Activated naive CD4-positive, alpha-beta T cell treated with Interleukin-2 at 50 U/mL for 16 hours (primary cell): ENCODE measurements at regions not wholly inside any gene's neighbourhood (a gene's known extent, or its start where the extent isn't known, plus 50 kb on each side); places are given as distances from the start of the nearest gene placed in this dataset.

ENCODE experiments used
- DNase-seq: peaks from one replicate; pipeline ENCODE4 v3.0.0-alpha.2; 2020

- no peak for DNase-seq
Measured at GRCh38 chr1:229938551-229938950, 128.5 kb upstream of the GALNT2 start.

DNA sequence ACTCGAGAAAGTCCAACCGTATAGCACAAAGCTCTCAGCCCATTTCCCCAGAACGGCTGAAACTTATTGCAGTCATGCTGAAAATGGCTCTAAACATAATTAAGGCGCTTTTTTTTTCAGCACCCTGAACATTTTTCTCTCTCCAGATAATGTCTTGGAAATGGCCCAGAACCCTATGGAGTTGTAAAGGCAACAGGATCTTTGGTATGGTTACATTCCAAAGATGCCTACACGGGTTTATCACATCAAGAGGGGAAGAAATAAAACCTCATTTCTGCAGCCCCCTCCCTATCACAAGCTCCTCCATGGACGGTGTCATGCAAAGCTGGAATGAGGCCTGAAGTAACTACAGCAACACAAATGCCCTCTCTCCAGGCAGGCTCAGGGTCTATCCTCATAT, 126.4 kb upstream of the GALNT2 start:
- no peak for DNase-seq

- no peak for DNase-seq
Measured at GRCh38 chr1:229941160-229941559, 125.9 kb upstream of the GALNT2 start.

DNA sequence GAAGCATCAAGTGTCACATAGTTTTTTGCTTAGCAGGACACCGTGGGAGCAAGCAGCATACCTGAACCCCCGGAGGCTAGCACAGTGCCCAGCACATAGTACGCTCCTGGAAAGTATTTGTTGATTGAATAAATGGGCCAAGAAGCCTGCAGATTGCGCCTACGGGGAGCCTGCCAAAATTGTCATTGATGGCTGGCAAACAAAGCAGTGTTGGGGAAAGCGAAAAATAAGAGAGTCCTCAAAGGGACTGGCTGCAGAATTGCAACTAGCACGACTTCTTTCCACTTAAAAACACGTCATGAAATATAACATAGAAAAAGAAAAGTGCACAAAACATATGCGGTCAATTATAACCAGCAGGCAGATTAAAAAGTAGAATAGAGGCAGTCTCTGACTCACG, 125.2 kb upstream of the GALNT2 start:
- no peak for DNase-seq

- no peak for DNase-seq
Measured at GRCh38 chr1:229942501-229942900, 124.5 kb upstream of the GALNT2 start.

GRCh38 chr1:229943148-229943714, 123.8 kb upstream of the GALNT2 start:
- DNase-seq = no peak

- no peak for DNase-seq
Measured at GRCh38 chr1:229943988-229944743, 122.9 kb upstream of the GALNT2 start.

DNA sequence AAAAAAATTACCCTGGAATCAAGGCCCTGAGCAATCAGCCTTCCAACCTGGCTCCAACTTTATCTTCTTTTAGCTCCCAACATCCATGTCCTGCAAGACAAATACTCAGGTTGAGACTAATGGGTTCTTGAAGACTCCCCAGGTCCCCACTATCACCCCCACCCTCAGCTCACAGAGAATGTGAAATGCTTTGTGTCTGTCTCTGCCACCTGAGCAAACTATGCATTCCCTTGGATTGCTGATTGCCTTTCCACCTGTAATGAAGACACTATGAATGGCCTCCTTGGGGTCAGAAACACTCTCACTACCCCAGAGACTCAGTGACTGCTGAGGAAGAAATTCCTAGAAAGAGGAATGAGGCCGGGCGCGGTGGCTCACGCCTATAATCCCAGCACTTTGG, 121.2 kb upstream of the GALNT2 start:
- no peak for DNase-seq

- DNase-seq = no peak
Measured at GRCh38 chr1:229947968-229948367, 119.1 kb upstream of the GALNT2 start.

DNA sequence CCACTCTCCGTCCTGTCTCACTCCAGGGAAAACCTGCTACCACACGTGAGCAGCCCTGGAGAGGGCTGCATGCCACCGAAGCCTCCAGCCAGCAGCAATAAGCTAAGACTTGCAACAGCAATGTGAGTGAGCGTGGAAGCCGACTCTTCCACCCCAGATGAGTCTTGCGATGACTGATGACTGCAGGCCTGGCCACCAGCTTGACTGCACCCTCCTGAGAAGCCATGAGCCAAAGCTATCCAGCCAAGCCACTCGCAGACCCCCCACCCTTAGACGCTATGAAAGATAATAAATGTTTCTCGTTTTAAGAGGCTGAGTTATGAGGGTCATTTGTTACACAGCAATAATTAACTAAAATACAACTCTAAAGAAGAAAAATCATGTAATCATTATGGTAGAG, 118.6 kb upstream of the GALNT2 start:
- DNase-seq = no peak

DNA sequence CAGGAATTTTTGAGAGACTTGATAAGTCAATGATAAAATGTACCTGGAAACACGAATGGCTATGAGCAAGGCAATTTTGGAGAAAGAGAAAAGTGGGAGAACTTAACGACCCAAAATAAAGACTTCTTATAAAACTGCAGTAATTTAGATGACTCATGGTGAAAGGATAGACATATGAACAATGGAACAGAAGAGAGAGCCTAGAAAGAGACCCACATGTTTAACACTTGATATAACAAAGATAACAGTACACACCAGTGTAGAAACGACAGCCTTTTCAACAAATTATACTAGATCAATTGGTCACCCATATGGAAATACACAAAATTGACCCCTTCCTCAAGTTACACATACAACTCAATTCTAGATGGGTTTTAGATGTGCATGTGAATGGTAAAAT, 117.5 kb upstream of the GALNT2 start:
- no peak for DNase-seq

GRCh38 chr1:229950020-229950419, 117.0 kb upstream of the GALNT2 start:
- no peak for DNase-seq

DNA sequence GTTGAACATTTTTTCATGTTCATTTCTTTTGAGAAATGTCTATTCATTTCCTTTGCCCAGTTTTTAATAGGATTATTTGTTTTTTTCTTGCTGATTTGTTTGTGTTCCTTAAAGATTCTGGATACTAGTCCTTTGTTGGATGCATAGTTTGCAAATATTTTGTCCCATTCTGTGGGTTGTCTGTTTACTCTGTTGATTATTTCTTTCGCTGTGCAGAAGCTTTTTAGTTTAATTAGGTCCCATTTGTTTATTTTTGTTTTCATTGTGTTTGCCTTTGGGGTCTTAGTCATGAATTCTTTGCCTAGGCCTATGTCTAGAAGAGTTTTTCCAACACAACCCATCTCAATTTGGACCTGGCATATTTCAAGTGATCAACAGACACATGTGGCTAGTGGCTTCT, 116.1 kb upstream of the GALNT2 start:
- DNase-seq = no peak

DNA sequence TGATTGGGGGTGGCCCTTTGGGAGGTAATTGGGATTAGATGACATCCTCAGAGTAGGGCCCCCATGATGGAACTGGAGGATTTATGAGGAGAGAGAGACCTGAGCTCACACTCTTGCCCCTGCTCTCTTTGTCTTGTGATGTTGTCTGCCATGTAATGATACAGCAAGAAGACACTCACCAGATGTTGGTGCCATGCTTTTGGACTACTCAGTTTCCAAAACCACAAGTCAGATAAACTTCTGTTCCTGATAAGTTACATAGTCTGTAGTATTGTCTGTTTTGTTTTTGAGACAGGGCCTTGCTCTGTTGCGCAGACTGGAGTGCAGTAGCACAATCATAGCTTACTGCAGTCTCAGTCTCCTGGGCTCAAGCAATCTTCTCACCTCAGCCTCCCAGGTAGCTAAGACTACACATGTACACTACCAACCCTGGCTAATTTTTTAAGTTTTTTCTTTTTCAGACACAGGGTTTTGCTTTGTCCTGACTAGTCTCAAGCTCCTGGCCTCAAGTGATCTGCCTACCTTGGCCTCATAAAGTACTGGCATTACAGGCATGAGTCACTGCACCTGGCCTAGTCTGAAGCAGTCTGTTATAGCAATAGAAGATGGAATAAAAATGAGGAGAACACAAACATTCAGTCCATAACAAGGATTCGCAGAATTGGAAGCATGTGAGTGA, 115.0 kb upstream of the GALNT2 start:
- no peak for DNase-seq

DNA sequence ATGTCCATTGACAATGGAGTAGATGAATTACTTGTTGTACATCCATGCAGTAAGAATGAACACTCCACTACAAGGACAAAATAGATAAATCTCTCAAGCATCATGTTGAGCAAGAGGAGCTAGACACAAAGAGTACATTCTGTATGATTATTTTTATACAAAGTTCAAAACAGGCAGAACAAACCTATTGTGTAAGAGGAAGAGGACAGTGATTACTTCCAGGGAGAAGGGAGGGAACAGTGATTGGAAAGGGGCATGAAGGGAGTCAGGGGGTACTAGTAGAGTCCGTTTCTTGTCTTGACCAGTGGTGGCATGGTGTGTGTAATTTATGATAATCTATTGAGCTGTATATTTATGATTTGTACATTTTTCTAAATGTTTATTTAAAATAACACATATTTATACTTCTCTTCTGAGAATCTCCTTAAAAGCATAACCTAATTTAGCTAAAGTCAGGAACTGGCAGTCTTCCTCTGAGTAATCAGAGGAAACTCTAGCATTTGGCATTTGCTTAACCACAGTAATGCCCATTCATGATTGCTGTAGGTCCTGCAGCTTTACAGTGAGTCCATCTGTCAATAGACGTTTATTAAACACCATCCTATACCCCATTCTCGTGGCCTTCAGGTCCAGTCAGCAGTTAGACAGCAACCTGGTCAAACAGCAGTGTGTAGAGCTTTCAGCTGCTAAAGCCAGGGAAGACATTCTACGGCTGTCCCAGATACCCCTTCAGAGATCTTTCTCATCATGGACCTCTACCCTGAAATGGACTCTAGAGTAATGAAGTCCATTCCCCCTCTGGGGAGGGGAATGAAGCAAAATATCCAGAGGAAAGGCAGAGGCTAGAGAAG, 114.1 kb upstream of the GALNT2 start:
- DNase-seq = no peak

- no peak for DNase-seq
Measured at GRCh38 chr1:229953736-229954326, 113.2 kb upstream of the GALNT2 start.

DNA sequence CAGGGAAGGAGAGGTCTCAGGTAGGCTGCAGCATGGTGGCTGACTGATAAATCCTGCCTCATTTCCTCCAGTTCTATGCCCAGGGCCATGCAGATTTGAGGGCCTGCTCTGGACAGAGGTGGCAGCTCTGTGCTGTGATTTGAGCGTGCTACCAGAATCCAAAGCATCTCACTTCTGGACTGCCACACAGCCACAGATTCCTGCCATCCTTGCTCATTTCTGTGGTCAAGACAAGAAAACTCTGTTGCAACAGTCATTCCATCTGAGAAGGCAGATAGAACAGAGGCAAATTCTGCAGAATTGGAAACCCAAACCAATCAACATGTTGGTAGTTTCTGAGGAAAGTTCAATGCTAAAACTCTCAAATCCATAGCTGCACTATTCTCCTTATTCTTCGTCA, 102.8 kb upstream of the GALNT2 start:
- DNase-seq = no peak

- DNase-seq = no peak
Measured at GRCh38 chr1:229970714-229971113, 96.3 kb upstream of the GALNT2 start.

DNA sequence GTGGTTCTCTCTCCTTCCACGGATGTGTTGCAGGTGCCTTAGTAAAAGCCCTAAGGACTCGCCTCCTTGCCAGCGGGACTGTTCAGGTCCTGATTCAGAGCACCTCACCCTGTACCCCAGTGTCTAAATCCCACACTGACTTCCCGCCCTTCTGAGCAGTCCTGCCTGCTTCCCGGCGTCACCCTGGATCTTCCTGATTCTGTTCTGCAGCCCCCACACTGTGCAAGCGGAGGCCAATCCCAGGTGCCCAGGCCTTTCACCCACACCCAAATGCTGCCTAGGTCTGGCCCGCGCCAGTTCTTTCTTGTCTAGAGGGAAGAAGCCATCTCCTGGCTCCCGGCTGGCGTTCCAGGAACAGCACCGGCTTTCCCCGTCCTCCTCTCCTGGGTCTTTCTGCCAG, 95.9 kb upstream of the GALNT2 start:
- DNase-seq = no peak

GRCh38 chr1:229972600-229973296, 94.3 kb upstream of the GALNT2 start:
- DNase-seq = no peak

- DNase-seq = no peak
Measured at GRCh38 chr1:229973297-229973612, 93.8 kb upstream of the GALNT2 start.

- no peak for DNase-seq
Measured at GRCh38 chr1:229975047-229975446, 92.0 kb upstream of the GALNT2 start.

GRCh38 chr1:229980009-229980408, 87.0 kb upstream of the GALNT2 start:
- DNase-seq = no peak
